WERI-Rb-1 (cell line): ENCODE measurements at regions not wholly inside any gene's neighbourhood (a gene's known extent, or its start where the extent isn't known, plus 50 kb on each side); places are given as distances from the start of the nearest gene placed in this dataset.

Experiments
- DNase-seq: peaks from one replicate; pipeline ENCODE4 v3.0.0-alpha.2; 2020
- H3K27ac ChIP-seq: fragments of 250-450 bp; sonication (Bioruptor Pico); 2 replicates; pipeline ENCODE4 v1.5.1; 2020; ENCODE audit warnings: mild to moderate bottlenecking, moderate library complexity
- H3K27me3 ChIP-seq: fragments of 250-450 bp; sonication (Bioruptor Pico); 2 replicates; pipeline ENCODE4 v1.5.1; 2021; ENCODE audit warnings: mild to moderate bottlenecking, low read depth, moderate library complexity; ENCODE audit not compliant: insufficient read depth, severe bottlenecking
- H3K36me3 ChIP-seq: fragments of 250-450 bp; sonication (Bioruptor Pico); 2 replicates; pipeline ENCODE4 v1.5.1; 2020; ENCODE audit warnings: mild to moderate bottlenecking, moderate library complexity
- H3K4me3 ChIP-seq: 2 replicates; pipeline ENCODE4 v1.5.1; 2011; ENCODE audit warnings: low read depth, mild to moderate bottlenecking, control low read depth, low read length
- H3K9me3 ChIP-seq: fragments of 250-450 bp; sonication (Bioruptor Pico); 2 replicates; pipeline ENCODE4 v1.5.1; 2021; ENCODE audit warnings: mild to moderate bottlenecking, moderate library complexity; ENCODE audit not compliant: severe bottlenecking
- TF ChIP-seq, protein P1 (sequence below): IDR thresholded peaks from 2 replicates; pipeline ENCODE4 v1.5.1; 2011; ENCODE audit warnings: low read depth, mild to moderate bottlenecking, control low read depth, inconsistent platforms, low read length

GRCh38 chr1:55535724-55536544 is 320.8 kb upstream of the USP24 start:
- H3K36me3 ChIP-seq: no peaks in the 10 kb centered on the region
- TF ChIP-seq, protein P1, sequence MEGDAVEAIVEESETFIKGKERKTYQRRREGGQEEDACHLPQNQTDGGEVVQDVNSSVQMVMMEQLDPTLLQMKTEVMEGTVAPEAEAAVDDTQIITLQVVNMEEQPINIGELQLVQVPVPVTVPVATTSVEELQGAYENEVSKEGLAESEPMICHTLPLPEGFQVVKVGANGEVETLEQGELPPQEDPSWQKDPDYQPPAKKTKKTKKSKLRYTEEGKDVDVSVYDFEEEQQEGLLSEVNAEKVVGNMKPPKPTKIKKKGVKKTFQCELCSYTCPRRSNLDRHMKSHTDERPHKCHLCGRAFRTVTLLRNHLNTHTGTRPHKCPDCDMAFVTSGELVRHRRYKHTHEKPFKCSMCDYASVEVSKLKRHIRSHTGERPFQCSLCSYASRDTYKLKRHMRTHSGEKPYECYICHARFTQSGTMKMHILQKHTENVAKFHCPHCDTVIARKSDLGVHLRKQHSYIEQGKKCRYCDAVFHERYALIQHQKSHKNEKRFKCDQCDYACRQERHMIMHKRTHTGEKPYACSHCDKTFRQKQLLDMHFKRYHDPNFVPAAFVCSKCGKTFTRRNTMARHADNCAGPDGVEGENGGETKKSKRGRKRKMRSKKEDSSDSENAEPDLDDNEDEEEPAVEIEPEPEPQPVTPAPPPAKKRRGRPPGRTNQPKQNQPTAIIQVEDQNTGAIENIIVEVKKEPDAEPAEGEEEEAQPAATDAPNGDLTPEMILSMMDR: no peak
- no peaks in the 10 kb centered on the region for H3K9me3 ChIP-seq
- no peak overlapping the region for H3K27ac ChIP-seq
- H3K27me3 ChIP-seq: no peaks in the 10 kb centered on the region
- DNase-seq: no peak
- no peak overlapping the region for H3K4me3 ChIP-seq

- H3K36me3 ChIP-seq: no peaks in the 10 kb centered on the region
- H3K27me3 ChIP-seq: no peaks in the 10 kb centered on the region
- no peak overlapping the region for H3K27ac ChIP-seq
- TF ChIP-seq, protein P1: no peak
- H3K9me3 ChIP-seq: no peaks in the 10 kb centered on the region
- DNase-seq: no peak
- H3K4me3 ChIP-seq: no peak overlapping the region
Observed at GRCh38 chr1:55534565-55535121, 319.5 kb upstream of the USP24 start.

GRCh38 chr1:55531644-55532043 is 316.5 kb upstream of the USP24 start:
- TF ChIP-seq, protein P1: no peak
- DNase-seq: no peak
- no peaks in the 10 kb centered on the region for H3K36me3 ChIP-seq
- H3K27me3 ChIP-seq: no peaks in the 10 kb centered on the region
- no peaks in the 10 kb centered on the region for H3K9me3 ChIP-seq
- H3K27ac ChIP-seq: no peak overlapping the region
- no peak overlapping the region for H3K4me3 ChIP-seq

DNA sequence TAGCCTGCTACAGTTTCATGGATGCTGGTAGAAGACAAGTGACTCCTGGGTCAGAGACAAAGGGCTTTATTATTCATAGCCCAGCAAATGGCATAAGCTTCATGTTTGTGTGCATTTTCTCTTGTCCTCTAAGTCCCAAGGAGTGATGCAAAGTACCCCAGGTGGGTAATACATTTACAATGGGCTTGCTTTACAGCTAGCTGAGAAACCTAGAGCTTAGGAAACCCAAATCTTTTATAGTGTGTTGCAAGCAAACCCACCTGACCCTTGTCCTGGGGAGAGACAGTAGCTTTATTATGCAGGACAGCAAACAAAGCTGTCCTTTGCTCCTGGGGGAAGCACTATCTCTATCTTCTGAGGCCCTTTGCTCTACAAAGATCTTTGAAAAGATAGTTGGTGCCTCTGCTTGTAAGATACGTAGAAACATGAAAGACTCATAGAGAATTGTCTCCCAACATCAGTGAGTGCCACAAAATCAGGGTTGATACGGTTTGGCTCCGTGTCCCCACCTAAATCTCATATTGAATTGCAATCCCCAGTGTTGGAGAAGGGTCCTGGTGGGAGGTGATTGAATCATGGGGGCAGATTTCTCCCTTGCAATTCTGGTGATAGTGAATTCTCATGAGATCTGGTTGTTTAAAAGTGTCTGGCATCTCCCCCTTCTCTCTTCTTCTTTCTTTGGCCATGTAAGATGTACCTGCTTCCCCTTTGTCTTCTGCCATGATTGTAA is 315.8 kb upstream of the USP24 start:
- Histone ChIP-seq H3K36me3 (no peaks in the 10 kb centered on the region), H3K4me3 (no peak overlapping the region), H3K9me3 (no peaks in the 10 kb centered on the region), H3K27me3 (no peaks in the 10 kb centered on the region), H3K27ac (no peak overlapping the region)
- TF ChIP-seq, protein P1: no peak
- DNase-seq: no peak

DNA sequence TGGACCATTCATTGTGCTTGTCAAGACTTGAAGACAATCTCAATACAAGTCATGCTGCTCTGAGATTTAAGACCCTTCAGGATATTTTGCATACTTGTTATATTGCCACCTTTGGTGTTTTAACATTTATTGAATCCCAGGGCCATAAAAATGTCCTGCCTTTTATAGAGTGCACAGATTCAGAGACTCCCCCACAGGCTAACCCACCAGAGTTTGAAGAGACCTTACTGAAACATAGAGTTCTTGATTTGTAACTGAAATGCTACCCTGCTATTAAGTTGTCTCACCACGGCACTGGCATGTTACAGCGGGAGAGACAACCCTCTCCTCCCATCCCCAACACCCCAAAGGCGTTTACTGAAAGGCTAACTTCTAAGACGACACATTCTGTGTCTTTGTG is 313.9 kb upstream of the USP24 start:
- TF ChIP-seq, protein P1: no peak

More for the DNA sequence above, 313.9 kb upstream of the USP24 start:
- Histone ChIP-seq H3K27ac (no peak overlapping the region), H3K4me3 (no peak overlapping the region), H3K36me3 (no peaks in the 10 kb centered on the region), H3K27me3 (no peaks in the 10 kb centered on the region), H3K9me3 (no peaks in the 10 kb centered on the region)
- no peak for DNase-seq
